RKO (cell line): ENCODE measurements at regions not wholly inside any gene's neighbourhood (a gene's known extent, or its start where the extent isn't known, plus 50 kb on each side); places are given as distances from the start of the nearest gene placed in this dataset.

Source experiments
- DNase-seq: peaks from one replicate; pipeline ENCODE4 v3.0.0-alpha.2; 2016; ENCODE audit warnings: low spot score

GRCh38 chr15:100735129-100736053, 133.0 kb downstream of the ASB7 start:
- DNase-seq, result no peak

- DNase-seq, result no peak
Measured at GRCh38 chr15:100737214-100737613, 134.8 kb downstream of the ASB7 start.

GRCh38 chr15:100738614-100739013, 136.2 kb downstream of the ASB7 start:
- DNase-seq, result no peak

- no peak for DNase-seq
Measured at GRCh38 chr15:100740138-100740537, 137.7 kb downstream of the ASB7 start.

GRCh38 chr15:100751585-100751984, 128.0 kb upstream of the ALDH1A3 start:
- DNase-seq, result no peak

- DNase-seq, result no peak
Measured at GRCh38 chr15:100753503-100753902, 126.1 kb upstream of the ALDH1A3 start.

- no peak for DNase-seq
Measured at GRCh38 chr15:100757661-100758060, 122.0 kb upstream of the ALDH1A3 start.

- DNase-seq, result no peak
Measured at GRCh38 chr15:100758555-100758954, 121.1 kb upstream of the ALDH1A3 start.

GRCh38 chr15:100759106-100759505, 120.5 kb upstream of the ALDH1A3 start:
- DNase-seq, result no peak

GRCh38 chr15:100759698-100760356, 119.8 kb upstream of the ALDH1A3 start:
- no peak for DNase-seq

GRCh38 chr15:100760357-100760903, 119.2 kb upstream of the ALDH1A3 start:
- DNase-seq, result no peak

- DNase-seq, result no peak
Measured at GRCh38 chr15:100761290-100761935, 118.2 kb upstream of the ALDH1A3 start.

- no peak for DNase-seq
Measured at GRCh38 chr15:100762289-100762688, 117.3 kb upstream of the ALDH1A3 start.

GRCh38 chr15:100762913-100763834, 116.5 kb upstream of the ALDH1A3 start:
- no peak for DNase-seq

- DNase-seq, result no peak
Measured at GRCh38 chr15:100763835-100764750, 115.5 kb upstream of the ALDH1A3 start.

- DNase-seq, result no peak
Measured at GRCh38 chr15:100764778-100765466, 114.7 kb upstream of the ALDH1A3 start.

- no peak for DNase-seq
Measured at GRCh38 chr15:100765467-100766241, 114.0 kb upstream of the ALDH1A3 start.

- DNase-seq, result no peak
Measured at GRCh38 chr15:100766243-100767000, 113.2 kb upstream of the ALDH1A3 start.
